Fibroblast of pulmonary artery (primary cell): ENCODE measurements at regions not wholly inside any gene's neighbourhood (a gene's known extent, or its start where the extent isn't known, plus 50 kb on each side); places are given as distances from the start of the nearest gene placed in this dataset.

Experiments
- DNase-seq: peaks from one replicate; pipeline ENCODE4 v3.0.0-alpha.2; 2010; ENCODE audit warnings: low read depth
- H3K4me3 ChIP-seq: replicated peaks from 2 replicates; pipeline ENCODE4 v1.5.1; 2011; ENCODE audit warnings: low read depth, mild to moderate bottlenecking, control low read depth, low read length, moderate library complexity
- TF ChIP-seq, protein P1 (sequence below): IDR thresholded peaks from 2 replicates; pipeline ENCODE4 v1.5.1; 2011; ENCODE audit warnings: mild to moderate bottlenecking, control low read depth, low read length, inconsistent platforms; ENCODE audit errors: missing control alignments

DNA sequence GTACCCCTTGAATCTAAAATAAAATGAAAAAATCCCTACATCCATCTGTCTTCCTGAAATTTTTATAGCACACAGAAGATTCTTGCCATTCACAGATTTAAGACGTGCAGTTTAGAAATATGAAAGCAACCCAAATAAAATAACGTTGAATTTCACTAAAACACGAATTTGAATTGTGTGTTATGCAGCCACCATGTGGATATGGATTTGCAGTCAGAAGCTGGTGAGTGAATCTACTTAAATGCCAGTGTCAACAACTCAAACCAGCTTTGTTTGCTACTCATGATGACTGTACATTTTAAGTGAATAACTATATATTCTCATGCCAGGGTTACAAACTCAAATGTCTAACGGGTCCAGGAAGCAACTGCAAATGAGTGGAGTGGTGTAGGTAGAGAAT is 173.0 kb upstream of the HAND2 start:
- no peak for DNase-seq
- TF ChIP-seq, protein P1, sequence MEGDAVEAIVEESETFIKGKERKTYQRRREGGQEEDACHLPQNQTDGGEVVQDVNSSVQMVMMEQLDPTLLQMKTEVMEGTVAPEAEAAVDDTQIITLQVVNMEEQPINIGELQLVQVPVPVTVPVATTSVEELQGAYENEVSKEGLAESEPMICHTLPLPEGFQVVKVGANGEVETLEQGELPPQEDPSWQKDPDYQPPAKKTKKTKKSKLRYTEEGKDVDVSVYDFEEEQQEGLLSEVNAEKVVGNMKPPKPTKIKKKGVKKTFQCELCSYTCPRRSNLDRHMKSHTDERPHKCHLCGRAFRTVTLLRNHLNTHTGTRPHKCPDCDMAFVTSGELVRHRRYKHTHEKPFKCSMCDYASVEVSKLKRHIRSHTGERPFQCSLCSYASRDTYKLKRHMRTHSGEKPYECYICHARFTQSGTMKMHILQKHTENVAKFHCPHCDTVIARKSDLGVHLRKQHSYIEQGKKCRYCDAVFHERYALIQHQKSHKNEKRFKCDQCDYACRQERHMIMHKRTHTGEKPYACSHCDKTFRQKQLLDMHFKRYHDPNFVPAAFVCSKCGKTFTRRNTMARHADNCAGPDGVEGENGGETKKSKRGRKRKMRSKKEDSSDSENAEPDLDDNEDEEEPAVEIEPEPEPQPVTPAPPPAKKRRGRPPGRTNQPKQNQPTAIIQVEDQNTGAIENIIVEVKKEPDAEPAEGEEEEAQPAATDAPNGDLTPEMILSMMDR, result no peak
- no peak overlapping the region for H3K4me3 ChIP-seq

DNA sequence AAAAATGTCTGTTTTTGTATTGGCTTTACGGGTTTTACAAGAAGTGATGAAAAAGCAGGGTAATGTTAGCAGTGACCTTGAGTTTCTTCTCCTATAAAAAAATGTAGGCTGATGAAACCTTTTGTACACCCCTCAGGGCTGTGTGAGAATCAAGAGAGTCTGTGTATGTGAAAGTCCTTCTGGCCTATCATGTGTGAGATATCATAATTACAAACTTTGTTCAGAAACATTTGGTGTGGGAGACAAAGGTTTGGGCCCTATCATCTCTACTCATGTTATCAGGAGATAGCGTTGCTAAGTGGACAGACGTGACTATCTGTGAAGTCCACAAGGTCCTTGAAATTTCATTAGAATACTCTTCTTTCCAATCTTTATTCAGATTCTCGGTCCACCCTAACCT is 170.6 kb upstream of the HAND2 start:
- DNase-seq, result no peak
- H3K4me3 ChIP-seq, result no peak overlapping the region
- TF ChIP-seq, protein P1, result no peak

DNA sequence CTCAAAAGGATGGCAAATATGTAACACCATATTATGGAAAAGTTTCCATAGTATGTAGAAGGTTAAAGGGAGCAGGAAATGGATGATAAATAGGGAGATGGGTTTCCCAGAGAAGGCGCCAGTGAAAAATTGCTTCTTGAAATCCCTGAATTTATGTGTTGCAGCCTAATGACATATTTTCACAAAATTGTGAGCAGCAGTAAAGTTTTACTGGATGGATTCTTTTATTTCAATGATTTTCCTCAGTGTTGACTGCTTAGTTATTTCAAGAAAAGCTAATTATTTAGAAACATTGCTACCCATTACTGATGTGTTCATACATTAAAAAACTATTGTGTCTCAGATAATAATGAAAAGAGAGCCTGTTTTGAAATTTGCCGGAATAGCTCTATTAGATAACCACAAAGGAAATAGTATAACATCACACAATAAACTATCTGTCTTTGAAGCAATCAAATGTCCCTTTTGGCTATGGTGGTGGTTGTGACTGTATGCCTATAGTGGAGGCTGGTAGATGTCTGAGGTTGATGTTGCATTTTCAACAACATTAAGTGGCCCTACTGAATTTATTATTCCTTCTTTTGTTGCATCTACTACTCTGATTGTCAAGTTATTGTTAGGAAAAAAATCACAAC is 169.9 kb upstream of the HAND2 start:
- TF ChIP-seq, protein P1, result no peak
- H3K4me3 ChIP-seq, result no peak overlapping the region
- DNase-seq, result no peak

DNA sequence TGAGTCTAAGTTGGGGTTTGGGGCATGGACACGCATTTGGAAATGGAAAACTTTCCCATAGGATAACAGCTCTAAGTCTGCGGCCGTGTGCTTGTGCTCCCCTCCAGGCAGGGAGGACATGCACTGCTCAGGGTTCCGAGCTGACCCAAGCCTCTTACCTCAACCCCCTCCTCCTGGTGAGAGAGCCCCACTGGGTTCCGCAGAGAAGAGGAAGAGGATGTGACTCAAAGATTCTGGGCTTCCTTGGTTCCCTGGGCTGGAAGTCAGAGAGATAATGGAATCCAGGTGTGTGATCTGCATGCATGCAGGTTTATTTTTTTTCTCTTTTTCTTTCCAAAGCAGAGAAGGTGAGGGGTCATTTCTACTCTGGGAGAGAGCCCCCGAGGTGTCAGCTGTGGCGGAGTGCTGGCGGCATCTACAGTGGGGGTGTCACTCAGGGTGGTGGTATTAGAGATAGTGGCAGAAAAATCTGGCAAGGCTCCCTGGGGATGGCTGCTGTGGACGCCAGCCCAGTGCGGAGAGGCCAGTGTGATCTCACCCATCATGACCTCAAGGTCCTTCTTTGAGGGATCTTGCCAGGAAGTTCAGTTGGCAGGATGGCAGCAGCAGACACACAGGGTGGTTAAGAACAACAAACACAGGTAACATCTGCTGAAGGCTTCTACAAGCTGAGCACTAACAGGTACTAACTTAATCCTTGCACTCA is 168.7 kb upstream of the HAND2 start:
- DNase-seq, result no peak
- H3K4me3 ChIP-seq, result no peak overlapping the region
- TF ChIP-seq, protein P1, result no peak

DNA sequence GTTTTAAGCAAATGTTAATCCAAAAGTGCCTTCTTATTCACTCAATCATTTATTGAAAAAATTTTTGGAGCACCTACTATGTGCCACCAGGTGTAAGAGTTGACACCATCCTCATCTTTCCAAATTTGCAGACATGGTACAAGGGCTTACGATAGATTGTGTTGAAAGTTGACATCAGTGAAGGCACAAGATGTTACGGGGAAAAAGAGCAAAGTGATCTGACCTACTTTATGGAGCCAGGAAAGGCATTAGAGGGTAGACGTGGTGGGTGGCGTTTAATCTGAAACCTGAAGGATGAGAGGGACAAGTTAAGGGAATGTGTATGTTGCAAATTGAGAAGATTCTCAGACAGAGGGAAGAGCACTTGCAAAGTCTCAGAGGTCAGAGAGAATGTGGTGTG is 167.8 kb upstream of the HAND2 start:
- TF ChIP-seq, protein P1, result no peak
- no peak overlapping the region for H3K4me3 ChIP-seq
- DNase-seq, result no peak

DNA sequence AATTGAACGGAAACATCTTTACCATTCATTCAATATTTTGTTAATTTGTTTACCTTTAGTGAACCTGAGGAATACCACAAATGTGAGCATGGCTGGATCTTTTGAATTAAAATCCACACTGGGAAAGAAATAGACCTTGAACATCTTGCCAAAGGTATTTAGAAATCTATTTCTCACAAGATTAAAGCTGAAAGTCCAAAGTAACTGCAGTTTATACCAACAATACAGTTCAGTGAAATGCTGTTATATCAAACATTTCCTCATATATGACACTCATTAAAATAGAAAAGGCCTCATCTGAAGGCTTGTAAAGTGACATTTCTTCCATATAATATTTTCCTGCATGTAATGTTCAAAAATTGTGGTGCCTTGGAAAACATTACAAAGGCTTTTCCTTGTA is 166.5 kb upstream of the HAND2 start:
- TF ChIP-seq, protein P1, result no peak
- H3K4me3 ChIP-seq, result no peak overlapping the region
- DNase-seq, result no peak

DNA sequence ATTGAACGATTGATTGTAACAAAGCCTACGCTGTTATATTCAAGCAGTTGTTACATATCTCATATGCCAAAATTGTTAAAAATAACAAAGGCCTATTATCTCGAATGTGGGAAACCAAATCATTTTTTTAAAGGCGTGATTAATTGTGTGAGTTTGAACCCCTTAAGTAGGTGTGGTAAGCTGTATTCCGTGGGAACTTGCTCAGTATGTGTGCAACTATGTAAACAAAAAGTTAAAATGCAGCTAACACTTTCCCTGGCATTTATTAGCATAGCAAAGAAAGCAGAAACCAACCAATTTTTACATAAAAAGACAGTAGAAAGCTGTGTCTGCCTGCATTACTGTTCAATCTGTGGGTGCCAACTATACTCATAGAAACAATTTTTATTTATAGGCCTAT is 166.0 kb upstream of the HAND2 start:
- TF ChIP-seq, protein P1, result no peak
- H3K4me3 ChIP-seq, result no peak overlapping the region
- DNase-seq, result no peak
